ENCODE measurements at regions not wholly inside any gene's neighbourhood (a gene's known extent, or its start where the extent isn't known, plus 50 kb on each side); places are given as distances from the start of the nearest gene placed in this dataset.

GRCh38 chr2:37469126-37469525 lies 124.7 kb downstream of the QPCT start:
- Histone ChIP-seq H3K4me3 (ENCODE audit: low read depth, low read length) (no peak overlapping the region), H3K4me1 (ENCODE audit: control insufficient read depth, insufficient read depth, low read length) (peaks cover 3% of the 10 kb centered on the region), H3K36me3 (ENCODE audit: control insufficient read depth, insufficient read depth, low read length) (no peaks in the 10 kb centered on the region), H3K27ac (ENCODE audit: low read depth, low read length) (no peak overlapping the region), H3K9me3 (ENCODE audit: control insufficient read depth, insufficient read depth, low read length) (no peaks in the 10 kb centered on the region), H3K27me3 (ENCODE audit: control insufficient read depth, insufficient read depth, low read length) (no peaks in the 10 kb centered on the region)
- no peak for DNase-seq (ENCODE audit: low read depth in 4 of 6, low spot score in 6 of 6)
- no CpG with 5 or more reads among the region's 1 CpG for WGBS (ENCODE audit: insufficient coverage)

- DNase-seq (ENCODE audit: low read depth in 4 of 6, low spot score in 6 of 6), result no peak
- H3K27ac ChIP-seq (ENCODE audit: low read depth, low read length), result no peak overlapping the region
- no peaks in the 10 kb centered on the region for H3K27me3 ChIP-seq (ENCODE audit: control insufficient read depth, insufficient read depth, low read length)
- no CpG with 5 or more reads among the region's 1 CpG for WGBS (ENCODE audit: insufficient coverage)
- no peak overlapping the region for H3K4me3 ChIP-seq (ENCODE audit: low read depth, low read length)
- H3K36me3 ChIP-seq (ENCODE audit: control insufficient read depth, insufficient read depth, low read length), result no peaks in the 10 kb centered on the region
- H3K4me1 ChIP-seq (ENCODE audit: control insufficient read depth, insufficient read depth, low read length), result peaks cover 3% of the 10 kb centered on the region
- no peaks in the 10 kb centered on the region for H3K9me3 ChIP-seq (ENCODE audit: control insufficient read depth, insufficient read depth, low read length)
Observed at GRCh38 chr2:37471104-37471503, 126.7 kb downstream of the QPCT start.

GRCh38 chr2:37471994-37472393 lies 127.6 kb downstream of the QPCT start:
- DNase-seq (ENCODE audit: low read depth in 4 of 6, low spot score in 6 of 6), result no peak
- H3K27me3 ChIP-seq (ENCODE audit: control insufficient read depth, insufficient read depth, low read length), result no peaks in the 10 kb centered on the region
- H3K9me3 ChIP-seq (ENCODE audit: control insufficient read depth, insufficient read depth, low read length), result no peaks in the 10 kb centered on the region
- no peak overlapping the region for H3K4me3 ChIP-seq (ENCODE audit: low read depth, low read length)
- WGBS (ENCODE audit: insufficient coverage), result 100% methylated on average over 1 of the region's 1 CpG
- H3K27ac ChIP-seq (ENCODE audit: low read depth, low read length), result no peak overlapping the region
- no peaks in the 10 kb centered on the region for H3K36me3 ChIP-seq (ENCODE audit: control insufficient read depth, insufficient read depth, low read length)
- H3K4me1 ChIP-seq (ENCODE audit: control insufficient read depth, insufficient read depth, low read length), result peaks cover 3% of the 10 kb centered on the region

GRCh38 chr2:37472959-37473358 lies 128.5 kb downstream of the QPCT start:
- WGBS (ENCODE audit: insufficient coverage), result 40% methylated on average over 2 of the region's 2 CpGs
- Histone ChIP-seq H3K9me3 (ENCODE audit: control insufficient read depth, insufficient read depth, low read length) (no peaks in the 10 kb centered on the region), H3K36me3 (ENCODE audit: control insufficient read depth, insufficient read depth, low read length) (no peaks in the 10 kb centered on the region), H3K27ac (ENCODE audit: low read depth, low read length) (peak overlapping the region; percentile 8), H3K27me3 (ENCODE audit: control insufficient read depth, insufficient read depth, low read length) (no peaks in the 10 kb centered on the region), H3K4me1 (ENCODE audit: control insufficient read depth, insufficient read depth, low read length) (peaks cover 3% of the 10 kb centered on the region), H3K4me3 (ENCODE audit: low read depth, low read length) (no peak overlapping the region)
- DNase-seq (ENCODE audit: low read depth in 4 of 6, low spot score in 6 of 6), result peak in 2 of 6 donors; percentile 16 to 63

- no peak overlapping the region for H3K4me3 ChIP-seq (ENCODE audit: low read depth, low read length)
- H3K27ac ChIP-seq (ENCODE audit: low read depth, low read length), result no peak overlapping the region
- 100% methylated on average over 2 of the region's 4 CpGs for WGBS (ENCODE audit: insufficient coverage)
- H3K36me3 ChIP-seq (ENCODE audit: control insufficient read depth, insufficient read depth, low read length), result no peaks in the 10 kb centered on the region
- no peak for DNase-seq (ENCODE audit: low read depth in 4 of 6, low spot score in 6 of 6)
- H3K27me3 ChIP-seq (ENCODE audit: control insufficient read depth, insufficient read depth, low read length), result no peaks in the 10 kb centered on the region
- peaks cover 3% of the 10 kb centered on the region for H3K4me1 ChIP-seq (ENCODE audit: control insufficient read depth, insufficient read depth, low read length)
- H3K9me3 ChIP-seq (ENCODE audit: control insufficient read depth, insufficient read depth, low read length), result no peaks in the 10 kb centered on the region
Observed at GRCh38 chr2:37476411-37476810, 132.0 kb downstream of the QPCT start.

- Histone ChIP-seq H3K4me3 (ENCODE audit: low read depth, low read length) (no peak overlapping the region), H3K9me3 (ENCODE audit: control insufficient read depth, insufficient read depth, low read length) (peaks cover 4% of the 10 kb centered on the region), H3K27ac (ENCODE audit: low read depth, low read length) (no peak overlapping the region), H3K27me3 (ENCODE audit: control insufficient read depth, insufficient read depth, low read length) (no peaks in the 10 kb centered on the region), H3K36me3 (ENCODE audit: control insufficient read depth, insufficient read depth, low read length) (no peaks in the 10 kb centered on the region), H3K4me1 (ENCODE audit: control insufficient read depth, insufficient read depth, low read length) (peaks cover 2% of the 10 kb centered on the region)
- no peak for DNase-seq (ENCODE audit: low read depth in 4 of 6, low spot score in 6 of 6)
Observed at GRCh38 chr2:37477921-37478320, 133.5 kb downstream of the QPCT start.

- Histone ChIP-seq H3K27me3 (ENCODE audit: control insufficient read depth, insufficient read depth, low read length) (no peaks in the 10 kb centered on the region), H3K36me3 (ENCODE audit: control insufficient read depth, insufficient read depth, low read length) (no peaks in the 10 kb centered on the region)
- WGBS (ENCODE audit: insufficient coverage), result 100% methylated on average over 1 of the region's 2 CpGs
Observed at GRCh38 chr2:37481244-37481643, 136.8 kb downstream of the QPCT start.

GRCh38 chr2:37489041-37489456 lies 144.6 kb downstream of the QPCT start:
- no peaks in the 10 kb centered on the region for H3K27me3 ChIP-seq (ENCODE audit: control insufficient read depth, insufficient read depth, low read length)
- no peak overlapping the region for H3K27ac ChIP-seq (ENCODE audit: low read depth, low read length)
- no peak overlapping the region for H3K4me3 ChIP-seq (ENCODE audit: low read depth, low read length)
- no peaks in the 10 kb centered on the region for H3K36me3 ChIP-seq (ENCODE audit: control insufficient read depth, insufficient read depth, low read length)
- no peaks in the 10 kb centered on the region for H3K4me1 ChIP-seq (ENCODE audit: control insufficient read depth, insufficient read depth, low read length)
- H3K9me3 ChIP-seq (ENCODE audit: control insufficient read depth, insufficient read depth, low read length), result no peaks in the 10 kb centered on the region
- WGBS (ENCODE audit: insufficient coverage), result no CpG with 5 or more reads among the region's 6 CpGs
- peak in 1 of 6 donors; percentile 61 for DNase-seq (ENCODE audit: low read depth in 4 of 6, low spot score in 6 of 6)

More at GRCh38 chr2:37481244-37481643, 136.8 kb downstream of the QPCT start:
- Histone ChIP-seq H3K27ac (ENCODE audit: low read depth, low read length) (no peak overlapping the region), H3K9me3 (ENCODE audit: control insufficient read depth, insufficient read depth, low read length) (peaks cover 4% of the 10 kb centered on the region), H3K4me1 (ENCODE audit: control insufficient read depth, insufficient read depth, low read length) (no peaks in the 10 kb centered on the region), H3K4me3 (ENCODE audit: low read depth, low read length) (no peak overlapping the region)
- no peak for DNase-seq (ENCODE audit: low read depth in 4 of 6, low spot score in 6 of 6)

GRCh38 chr2:37489536-37489935 lies 145.1 kb downstream of the QPCT start:
- H3K27me3 ChIP-seq (ENCODE audit: control insufficient read depth, insufficient read depth, low read length), result no peaks in the 10 kb centered on the region
- no peak overlapping the region for H3K4me3 ChIP-seq (ENCODE audit: low read depth, low read length)
- H3K9me3 ChIP-seq (ENCODE audit: control insufficient read depth, insufficient read depth, low read length), result no peaks in the 10 kb centered on the region
- no peak overlapping the region for H3K27ac ChIP-seq (ENCODE audit: low read depth, low read length)
- no peaks in the 10 kb centered on the region for H3K36me3 ChIP-seq (ENCODE audit: control insufficient read depth, insufficient read depth, low read length)
- no CpG with 5 or more reads among the region's 1 CpG for WGBS (ENCODE audit: insufficient coverage)
- no peaks in the 10 kb centered on the region for H3K4me1 ChIP-seq (ENCODE audit: control insufficient read depth, insufficient read depth, low read length)
- DNase-seq (ENCODE audit: low read depth in 4 of 6, low spot score in 6 of 6), result no peak

- no peaks in the 10 kb centered on the region for H3K9me3 ChIP-seq (ENCODE audit: control insufficient read depth, insufficient read depth, low read length)
- no peak for DNase-seq (ENCODE audit: low read depth in 4 of 6, low spot score in 6 of 6)
- no peaks in the 10 kb centered on the region for H3K27me3 ChIP-seq (ENCODE audit: control insufficient read depth, insufficient read depth, low read length)
- H3K4me3 ChIP-seq (ENCODE audit: low read depth, low read length), result no peak overlapping the region
- H3K27ac ChIP-seq (ENCODE audit: low read depth, low read length), result no peak overlapping the region
- WGBS (ENCODE audit: insufficient coverage), result no CpG with 5 or more reads among the region's 3 CpGs
- H3K36me3 ChIP-seq (ENCODE audit: control insufficient read depth, insufficient read depth, low read length), result no peaks in the 10 kb centered on the region
- H3K4me1 ChIP-seq (ENCODE audit: control insufficient read depth, insufficient read depth, low read length), result no peaks in the 10 kb centered on the region
Observed at GRCh38 chr2:37493425-37493824, 149.0 kb downstream of the QPCT start.
